ENCODE measurements at regions not wholly inside any gene's neighbourhood (a gene's known extent, or its start where the extent isn't known, plus 50 kb on each side); places are given as distances from the start of the nearest gene placed in this dataset.

DNA sequence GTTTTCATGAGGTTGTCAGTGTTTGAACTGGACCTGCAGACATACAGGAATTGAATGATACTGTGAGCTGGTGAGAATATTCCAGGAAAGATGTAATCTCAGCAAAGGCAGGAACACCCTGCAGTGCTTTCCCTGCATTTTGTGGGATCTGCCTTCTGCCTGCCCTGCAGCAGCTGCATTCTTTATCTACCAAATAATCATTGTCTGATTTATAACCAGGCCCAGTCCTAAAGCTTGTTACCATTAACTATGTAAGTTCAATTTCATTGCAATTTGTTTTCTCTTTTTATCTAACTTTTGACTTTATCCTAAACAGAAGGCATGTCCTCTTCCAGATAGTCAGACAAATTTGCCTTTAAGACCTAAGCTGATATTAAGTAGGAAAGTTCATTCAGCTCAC lies 99.8 kb upstream of the NOCT start:
- DNase-seq (ENCODE audit: low read depth, low spot score) (no peak), FAIRE-seq (no peak)
- H3K27ac ChIP-seq (ENCODE audit: control insufficient read depth, insufficient read depth, low read length), result no peak overlapping the region
- H3K4me3 ChIP-seq (ENCODE audit: control insufficient read depth in 2 of 3, extremely low read depth in 1 of 3, insufficient read depth in 2 of 3, low read depth in 1 of 3, low read length in 3 of 3), result no peak overlapping the region
- no peaks in the 10 kb centered on the region for H3K27me3 ChIP-seq (ENCODE audit: control insufficient read depth, extremely low read depth, insufficient read depth, low read length)
- no peaks in the 10 kb centered on the region for H3K36me3 ChIP-seq (ENCODE audit: control insufficient read depth in 2 of 2, extremely low read depth in 1 of 2, insufficient read depth in 2 of 2, low read length in 2 of 2)
- dilution Hi-C loops (cut with MboI; ENCODE audit: extremely low pct_ligation_motif_present, low sequenced_read_pairs), result no loop called here
- H3K9me3 ChIP-seq (ENCODE audit: control insufficient read depth, low read depth, low read length), result no peaks in the 10 kb centered on the region
- peaks cover 14% of the 10 kb centered on the region for H3K4me1 ChIP-seq (ENCODE audit: control insufficient read depth, extremely low read depth, insufficient read depth, low read length)
- no peaks in the 10 kb centered on the region for H4K20me1 ChIP-seq (ENCODE audit: control insufficient read depth, extremely low read depth, insufficient read depth, low read length)
- H2AFZ ChIP-seq (ENCODE audit: control insufficient read depth, low read length), result no peak overlapping the region
- no peaks in the 10 kb centered on the region for H3K9me1 ChIP-seq (ENCODE audit: control insufficient read depth, extremely low read depth, insufficient read depth, low read length)
- H3K9ac ChIP-seq (ENCODE audit: control insufficient read depth, extremely low read depth, insufficient read depth, low read length), result no peak overlapping the region
- H3K79me2 ChIP-seq (ENCODE audit: control insufficient read depth, insufficient read depth, low read length), result no peaks in the 10 kb centered on the region
- H3K4me2 ChIP-seq (ENCODE audit: control insufficient read depth, extremely low read depth, insufficient read depth, low read depth, low read length), result no peak overlapping the region
- no peak for TF ChIP-seq EZH2 (IDR thresholded peaks at IDR 0.05; ENCODE audit: low read length)
- no peak for TF ChIP-seq CTCF (optimal IDR thresholded peaks at IDR 0.05 in 1 of 3, IDR thresholded peaks at IDR 0.05 in 1 of 3, conservative IDR thresholded peaks at IDR 0.05 in 1 of 3; ENCODE audit: extremely low read depth in 1 of 3, insufficient read depth in 2 of 3, low read length in 3 of 3)

DNA sequence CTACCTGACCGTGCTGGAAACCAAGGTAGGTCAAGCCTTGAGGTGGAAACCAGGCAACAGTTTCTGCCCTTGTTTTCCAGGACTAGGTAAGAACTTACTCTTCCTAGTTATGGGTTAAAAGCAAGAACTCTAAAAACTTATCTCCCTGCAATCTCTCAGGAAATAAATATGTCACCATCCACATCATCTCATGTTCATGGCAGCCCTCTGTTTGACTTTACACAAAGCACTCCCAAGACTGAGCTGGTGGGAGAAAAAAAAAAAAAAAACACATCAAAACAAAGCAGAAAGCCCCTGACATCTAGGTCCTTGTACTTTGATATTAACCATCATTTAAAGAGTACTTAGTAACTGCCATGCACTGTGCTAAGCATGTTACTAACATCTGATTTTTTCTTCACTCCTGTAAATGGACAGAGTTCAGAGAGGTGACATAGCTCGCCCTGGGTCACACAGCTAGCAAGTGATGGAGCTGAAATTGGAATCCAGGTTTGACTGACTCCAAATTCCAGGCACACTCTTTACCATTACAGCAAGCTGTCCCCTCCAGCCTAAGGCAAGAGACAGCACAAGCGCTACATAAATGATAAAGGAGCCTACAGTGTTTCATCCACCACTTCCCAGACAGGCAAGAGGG lies 102.8 kb upstream of the NOCT start:
- Histone ChIP-seq H3K27ac (ENCODE audit: control insufficient read depth, insufficient read depth, low read length) (no peak overlapping the region), H4K20me1 (ENCODE audit: control insufficient read depth, extremely low read depth, insufficient read depth, low read length) (no peaks in the 10 kb centered on the region), H3K79me2 (ENCODE audit: control insufficient read depth, insufficient read depth, low read length) (no peaks in the 10 kb centered on the region), H3K4me3 (ENCODE audit: control insufficient read depth in 2 of 3, extremely low read depth in 1 of 3, insufficient read depth in 2 of 3, low read depth in 1 of 3, low read length in 3 of 3) (no peak overlapping the region), H3K9ac (ENCODE audit: control insufficient read depth, extremely low read depth, insufficient read depth, low read length) (no peak overlapping the region), H3K36me3 (ENCODE audit: control insufficient read depth in 2 of 2, extremely low read depth in 1 of 2, insufficient read depth in 2 of 2, low read length in 2 of 2) (no peaks in the 10 kb centered on the region), H3K9me1 (ENCODE audit: control insufficient read depth, extremely low read depth, insufficient read depth, low read length) (no peaks in the 10 kb centered on the region), H2AFZ (ENCODE audit: control insufficient read depth, low read length) (no peak overlapping the region), H3K4me2 (ENCODE audit: control insufficient read depth, extremely low read depth, insufficient read depth, low read depth, low read length) (no peak overlapping the region), H3K4me1 (ENCODE audit: control insufficient read depth, extremely low read depth, insufficient read depth, low read length) (peaks cover 15% of the 10 kb centered on the region), H3K27me3 (ENCODE audit: control insufficient read depth, extremely low read depth, insufficient read depth, low read length) (no peaks in the 10 kb centered on the region), H3K9me3 (ENCODE audit: control insufficient read depth, low read depth, low read length) (no peaks in the 10 kb centered on the region)
- DNase-seq (ENCODE audit: low read depth, low spot score) (no peak), FAIRE-seq (no peak)
- TF ChIP-seq EZH2 (IDR thresholded peaks at IDR 0.05; ENCODE audit: low read length) (no peak), CTCF (optimal IDR thresholded peaks at IDR 0.05 in 1 of 3, IDR thresholded peaks at IDR 0.05 in 1 of 3, conservative IDR thresholded peaks at IDR 0.05 in 1 of 3; ENCODE audit: extremely low read depth in 1 of 3, insufficient read depth in 2 of 3, low read length in 3 of 3) (no peak)
- dilution Hi-C loops (cut with MboI; ENCODE audit: extremely low pct_ligation_motif_present, low sequenced_read_pairs), result no loop called here
